Astrocyte (in vitro differentiated cells and primary cell): ENCODE measurements at regions not wholly inside any gene's neighbourhood (a gene's known extent, or its start where the extent isn't known, plus 50 kb on each side); places are given as distances from the start of the nearest gene placed in this dataset.
A peak's percentile ranks its signal among the peaks of the same experiment; 100 is the strongest.

Source experiments
- DNase-seq: peaks from one replicate; pipeline ENCODE4 v3.0.0-alpha.2; 2010; ENCODE audit warnings: low read depth
- FAIRE-seq: peaks from 2 replicates; lab custom pipeline; 2011; peaks lifted over from hg19 to GRCh38; lab: Jason Lieb, UNC
- H2AFZ ChIP-seq: 2 replicates; pipeline ENCODE4 v1.6.0; 2012; ENCODE audit warnings: low read depth, low read length, inconsistent platforms
- H3K27ac ChIP-seq: 2 replicates; pipeline ENCODE4 v1.5.1; 2011; ENCODE audit warnings: low read depth, low read length, inconsistent platforms
- H3K27me3 ChIP-seq: 2 replicates; pipeline ENCODE4 v1.6.0; 2011; ENCODE audit warnings: low read length, inconsistent platforms; ENCODE audit not compliant: insufficient read depth
- H3K36me3 ChIP-seq: 2 replicates; pipeline ENCODE4 v1.5.1; 2011; ENCODE audit warnings: low read length, inconsistent platforms; ENCODE audit not compliant: insufficient read depth
- H3K4me1 ChIP-seq: 2 replicates; pipeline ENCODE4 v1.5.1; 2011; ENCODE audit warnings: low read length, inconsistent platforms; ENCODE audit not compliant: insufficient read depth
- H3K4me2 ChIP-seq: 2 replicates; pipeline ENCODE4 v1.6.0; 2012; ENCODE audit warnings: low read length, inconsistent platforms
- H3K4me3 ChIP-seq: 2 replicates; pipeline ENCODE4 v1.5.1; 2011; ENCODE audit warnings: low read depth, mild to moderate bottlenecking, low read length, inconsistent platforms; ENCODE audit not compliant: insufficient read depth
- H3K79me2 ChIP-seq: 2 replicates; pipeline ENCODE4 v1.6.0; 2012; ENCODE audit warnings: mild to moderate bottlenecking, low read length, inconsistent platforms; ENCODE audit not compliant: insufficient read depth
- H3K9ac ChIP-seq: 2 replicates; pipeline ENCODE4 v1.6.0; 2012; ENCODE audit warnings: mild to moderate bottlenecking, low read length, inconsistent platforms
- H3K9me3 ChIP-seq: 2 replicates; pipeline ENCODE4 v1.5.1; 2012; ENCODE audit warnings: low read depth, mild to moderate bottlenecking, low read length, inconsistent platforms; ENCODE audit not compliant: insufficient read depth
- H4K20me1 ChIP-seq: 2 replicates; pipeline ENCODE4 v1.6.0; 2012; ENCODE audit warnings: low read length, inconsistent platforms; ENCODE audit not compliant: insufficient read depth
- H3K27ac Mint-ChIP-seq: one replicate; pipeline ENCODE4 v1.8.0; 2021; ENCODE audit warnings: mild to moderate bottlenecking, mixed read lengths; ENCODE audit not compliant: unreplicated experiment
- H3K27me3 Mint-ChIP-seq: one replicate; pipeline ENCODE4 v1.8.0; 2021; ENCODE audit warnings: low read depth, mixed read lengths; ENCODE audit not compliant: unreplicated experiment
- H3K36me3 Mint-ChIP-seq: one replicate; pipeline ENCODE4 v1.8.0; 2021; ENCODE audit warnings: low read depth, mixed read lengths; ENCODE audit not compliant: unreplicated experiment
- H3K4me1 Mint-ChIP-seq: one replicate; pipeline ENCODE4 v1.8.0; 2021; ENCODE audit warnings: low read depth, mixed read lengths; ENCODE audit not compliant: unreplicated experiment
- H3K4me3 Mint-ChIP-seq: one replicate; pipeline ENCODE4 v1.8.0; 2021; ENCODE audit warnings: mild to moderate bottlenecking, moderate library complexity, mixed read lengths; ENCODE audit not compliant: unreplicated experiment
- H3K9me3 Mint-ChIP-seq: one replicate; pipeline ENCODE4 v1.8.0; 2021; ENCODE audit warnings: mild to moderate bottlenecking, mixed read lengths; ENCODE audit not compliant: unreplicated experiment
- CTCF ChIP-seq: IDR thresholded peaks from 2 replicates; pipeline ENCODE4 v1.5.1; 2011; ENCODE audit warnings: low read depth, mild to moderate bottlenecking, inconsistent platforms, low read length, moderate library complexity; ENCODE audit not compliant: insufficient read depth
- EZH2 ChIP-seq: IDR thresholded peaks from 2 replicates; pipeline ENCODE4 v1.6.1; 2012; ENCODE audit warnings: mild to moderate bottlenecking, low read length, inconsistent platforms; ENCODE audit not compliant: insufficient read depth

- Mint-ChIP-seq H3K27ac (no peak overlapping the region), H3K4me1 (no peaks in the 10 kb centered on the region), H3K9me3 (no peaks in the 10 kb centered on the region), H3K4me3 (no peak overlapping the region), H3K27me3 (no peaks in the 10 kb centered on the region), H3K36me3 (no peaks in the 10 kb centered on the region)
- DNase-seq (no peak), FAIRE-seq (no peak)
- Histone ChIP-seq H3K36me3 (no peaks in the 10 kb centered on the region), H4K20me1 (no peaks in the 10 kb centered on the region), H3K4me1 (no peaks in the 10 kb centered on the region), H3K4me3 (no peak overlapping the region), H3K9me3 (no peaks in the 10 kb centered on the region), H3K27me3 (no peaks in the 10 kb centered on the region), H3K79me2 (no peaks in the 10 kb centered on the region), H3K9ac (no peak overlapping the region), H2AFZ (no peak overlapping the region), H3K4me2 (no peak overlapping the region), H3K27ac (no peak overlapping the region)
- no peak for TF ChIP-seq EZH2
- no peak for TF ChIP-seq CTCF
These were observed 424.8 kb upstream of the TGFBR2 start for GRCh38 chr3:30181581-30181980.

- Mint-ChIP-seq H3K27me3 (no peaks in the 10 kb centered on the region), H3K36me3 (no peaks in the 10 kb centered on the region), H3K4me3 (no peak overlapping the region), H3K4me1 (no peaks in the 10 kb centered on the region), H3K9me3 (no peaks in the 10 kb centered on the region), H3K27ac (no peak overlapping the region)
- Histone ChIP-seq H4K20me1 (no peaks in the 10 kb centered on the region), H2AFZ (no peak overlapping the region), H3K9ac (no peak overlapping the region), H3K9me3 (no peaks in the 10 kb centered on the region), H3K4me3 (no peak overlapping the region), H3K36me3 (no peaks in the 10 kb centered on the region), H3K27ac (no peak overlapping the region), H3K27me3 (no peaks in the 10 kb centered on the region), H3K79me2 (no peaks in the 10 kb centered on the region), H3K4me2 (no peak overlapping the region), H3K4me1 (no peaks in the 10 kb centered on the region)
- no peak for TF ChIP-seq EZH2
- DNase-seq (no peak), FAIRE-seq (no peak)
These were observed 423.0 kb upstream of the TGFBR2 start for GRCh38 chr3:30183421-30183820.

- DNase-seq (no peak), FAIRE-seq (no peak)
- Mint-ChIP-seq H3K36me3 (no peaks in the 10 kb centered on the region), H3K4me3 (no peak overlapping the region), H3K27me3 (no peaks in the 10 kb centered on the region), H3K9me3 (no peaks in the 10 kb centered on the region), H3K4me1 (no peaks in the 10 kb centered on the region), H3K27ac (no peak overlapping the region)
- Histone ChIP-seq H3K9me3 (no peaks in the 10 kb centered on the region), H3K4me2 (no peak overlapping the region), H4K20me1 (no peaks in the 10 kb centered on the region), H3K4me3 (no peak overlapping the region), H3K4me1 (no peaks in the 10 kb centered on the region), H2AFZ (peak overlapping the region; percentile 1), H3K27ac (no peak overlapping the region), H3K79me2 (no peaks in the 10 kb centered on the region), H3K36me3 (no peaks in the 10 kb centered on the region), H3K27me3 (no peaks in the 10 kb centered on the region), H3K9ac (no peak overlapping the region)
- TF ChIP-seq EZH2 (no peak), CTCF (no peak)
These were observed 422.1 kb upstream of the TGFBR2 start for GRCh38 chr3:30184091-30184810.
